GM21528 (cell line): ENCODE measurements at regions not wholly inside any gene's neighbourhood (a gene's known extent, or its start where the extent isn't known, plus 50 kb on each side); places are given as distances from the start of the nearest gene placed in this dataset.
"Not testable (repeated sequence)": the region's sequence is repeated elsewhere in the genome, so short reads cannot be mapped to it uniquely, and the experiment has no call there.

ENCODE experiments used
- ATAC-seq: cut with Tn5 transposase; IDR thresholded peaks from one replicate; pipeline ENCODE4 v1.9.1; 2021; ENCODE audit warnings: mild to moderate bottlenecking, moderate library complexity; ENCODE audit not compliant: unreplicated experiment, low FRiP score

DNA sequence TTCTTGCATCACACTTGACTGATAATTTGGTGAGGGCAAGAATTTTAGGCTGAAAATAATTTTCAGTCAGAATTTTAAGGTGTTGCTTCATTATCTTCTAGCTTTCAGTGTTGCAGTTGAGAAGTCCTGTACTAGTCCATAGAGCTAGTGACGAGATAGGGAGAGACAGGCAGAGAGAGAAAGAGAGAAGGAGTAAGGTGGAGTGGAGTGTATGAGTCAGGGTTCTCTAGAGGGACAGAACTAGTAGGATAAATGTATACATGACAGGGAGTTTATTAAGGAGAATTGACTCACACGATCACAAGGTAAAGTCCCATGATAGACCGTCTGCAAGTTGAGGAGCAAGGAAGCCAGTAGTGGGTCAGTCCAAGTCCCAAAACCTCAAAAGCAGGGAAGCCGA lies 127.2 kb downstream of the UTP18 start:
- no peak for ATAC-seq

DNA sequence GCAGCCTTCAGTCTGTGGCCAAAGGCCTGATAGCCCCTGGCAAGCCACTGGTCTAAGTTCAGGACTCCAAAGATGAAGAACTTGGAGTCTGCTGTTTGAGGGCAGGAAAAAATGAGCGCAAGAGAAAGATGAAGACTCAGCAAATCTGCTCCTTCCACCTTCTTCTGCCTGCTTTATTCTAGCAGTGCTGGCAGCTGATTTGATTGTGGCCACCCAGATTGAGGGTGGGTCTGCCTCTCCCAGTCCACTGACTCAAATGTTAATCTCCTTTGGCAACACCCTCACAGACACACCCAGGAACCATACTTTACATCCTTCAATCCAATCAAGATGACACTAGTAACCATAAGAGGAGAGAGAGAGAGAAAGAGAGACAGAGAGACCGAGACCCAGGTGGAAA lies 127.6 kb downstream of the UTP18 start:
- no peak for ATAC-seq

DNA sequence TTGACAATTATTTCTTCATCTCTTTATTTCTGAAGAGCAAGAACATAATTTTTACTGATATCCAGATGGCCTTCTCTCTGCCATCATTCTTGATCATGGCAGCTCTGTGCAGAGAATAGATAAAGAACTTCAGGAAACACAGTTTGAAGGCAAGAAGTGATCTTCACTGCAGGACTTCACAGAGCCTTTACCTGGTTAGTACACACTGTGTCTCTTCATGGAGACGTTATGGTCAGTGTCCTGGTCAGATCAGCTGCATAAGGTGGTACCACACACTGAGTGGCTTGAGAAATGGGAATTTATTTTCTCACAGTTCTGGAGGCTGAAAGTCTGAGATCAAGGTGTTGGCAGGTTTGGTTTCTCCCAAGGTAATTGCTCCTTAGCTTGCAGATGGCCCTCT lies 129.5 kb downstream of the UTP18 start:
- no peak for ATAC-seq

DNA sequence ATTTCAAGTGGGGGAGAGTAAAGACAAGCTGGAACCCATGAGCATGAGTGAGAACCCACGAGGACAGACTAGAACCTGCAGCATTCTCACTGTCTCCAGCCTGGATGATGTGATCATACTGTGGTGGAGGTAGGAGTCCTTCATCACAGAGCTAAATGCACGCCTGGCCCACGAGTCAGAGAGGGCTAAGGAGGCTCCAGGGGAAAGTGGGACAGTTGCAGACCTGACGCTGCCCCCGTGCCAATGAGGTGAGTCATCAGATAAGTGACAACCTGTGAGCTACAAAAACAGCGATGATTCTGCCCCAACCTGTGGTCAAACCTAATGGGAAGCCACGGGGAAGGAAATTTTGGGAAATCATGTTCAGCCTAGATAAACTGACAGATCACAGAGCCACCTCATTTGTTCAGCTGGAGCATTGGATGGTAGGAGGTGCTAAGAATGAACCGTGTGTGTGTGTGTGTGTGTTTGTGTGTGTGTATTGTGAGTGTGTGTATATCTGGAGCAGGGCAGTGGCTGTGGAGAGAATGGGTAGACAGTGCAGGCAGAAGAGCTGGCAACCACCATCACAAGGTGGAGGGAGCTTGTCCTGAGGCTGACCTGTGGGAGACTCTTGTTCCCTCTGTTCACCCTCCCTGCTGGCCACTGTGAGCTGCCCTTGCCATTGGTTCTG lies 131.8 kb downstream of the UTP18 start:
- ATAC-seq = no peak

DNA sequence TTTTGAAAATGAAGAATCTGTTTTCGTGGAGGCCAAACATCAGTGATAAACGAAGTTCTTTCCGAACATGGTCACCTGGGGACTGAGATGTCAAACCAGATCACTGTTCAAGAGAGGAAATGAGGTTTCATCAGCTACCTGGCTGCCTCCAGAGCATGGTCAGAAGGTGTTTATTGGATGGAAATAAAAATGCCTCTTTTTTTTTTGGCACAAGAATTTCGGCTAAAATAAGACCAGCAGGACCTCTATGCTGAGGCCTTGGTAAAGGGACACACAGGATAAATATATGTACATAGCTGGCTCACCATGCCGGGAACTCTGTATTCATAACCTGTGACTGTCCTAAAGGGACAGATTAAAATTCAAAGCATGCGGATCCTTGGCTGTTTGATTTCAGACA lies 135.3 kb downstream of the UTP18 start:
- no peak for ATAC-seq

GRCh38 chr17:51397361-51398127 lies 137.2 kb downstream of the UTP18 start:
- no peak for ATAC-seq

- ATAC-seq = no peak
These were observed 137.8 kb downstream of the UTP18 start for GRCh38 chr17:51398128-51398525.

DNA sequence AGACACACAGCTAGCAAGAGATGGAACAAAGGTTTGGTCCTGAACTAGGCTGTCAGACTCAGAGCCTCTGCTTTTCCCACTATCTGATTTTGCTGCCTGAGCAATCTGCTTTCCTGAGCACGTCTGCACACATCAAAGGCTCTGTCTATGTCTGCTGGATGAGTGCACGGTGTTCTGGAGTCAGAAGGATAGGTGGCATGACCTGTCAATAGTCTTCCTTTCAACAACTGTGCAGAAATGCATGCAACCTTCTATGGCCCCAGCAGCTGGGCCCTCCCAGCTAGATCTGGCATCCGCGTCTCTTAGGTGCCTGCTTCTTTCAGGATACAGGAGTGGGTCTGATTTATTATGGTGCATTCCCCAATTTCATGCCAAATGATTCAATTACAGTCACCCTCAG lies 138.3 kb downstream of the UTP18 start:
- no peak for ATAC-seq

DNA sequence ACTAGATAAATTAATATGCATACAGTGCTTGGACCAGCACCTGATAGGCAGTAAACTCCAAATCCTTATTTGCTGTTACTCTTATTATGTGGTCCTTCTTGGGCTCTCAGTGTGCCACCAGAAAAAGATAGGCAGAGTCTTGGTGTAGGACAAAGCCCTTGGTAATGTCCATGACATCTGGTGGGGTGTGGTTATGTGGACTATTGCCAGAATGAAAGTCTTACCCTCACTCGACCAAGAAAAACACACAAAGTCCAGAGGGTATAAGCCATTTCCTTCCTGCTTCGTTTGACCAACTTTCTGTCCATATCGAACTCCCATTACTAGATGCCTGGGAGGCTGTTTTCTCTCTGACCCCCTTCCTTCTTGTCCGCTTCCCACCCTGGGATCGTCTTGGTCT lies 140.9 kb downstream of the UTP18 start:
- no peak for ATAC-seq

GRCh38 chr17:51402899-51403298 lies 142.6 kb downstream of the UTP18 start:
- no peak for ATAC-seq

- no peak for ATAC-seq
These were observed 147.2 kb downstream of the UTP18 start for GRCh38 chr17:51407576-51407975.

DNA sequence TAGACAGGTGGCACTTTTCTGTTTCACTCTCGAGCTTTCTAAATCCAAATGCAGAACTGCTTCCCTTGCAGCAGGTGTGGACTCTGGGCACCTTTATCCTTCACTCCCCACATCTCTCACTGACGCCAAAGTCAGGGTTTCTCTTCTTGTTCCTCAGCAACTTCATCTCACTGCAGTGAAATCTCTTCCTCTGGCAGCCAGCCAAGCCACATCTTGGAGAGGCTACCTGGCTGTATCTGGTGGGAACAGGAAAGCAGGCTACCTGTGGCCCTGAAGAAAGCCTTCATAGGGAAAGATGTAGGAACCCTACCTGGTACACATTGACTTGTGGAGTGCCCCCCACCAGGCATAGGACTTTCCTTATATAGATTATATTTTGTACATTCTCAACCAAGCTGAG lies 159.1 kb downstream of the UTP18 start:
- ATAC-seq = no peak

GRCh38 chr17:51421525-51421924 lies 161.2 kb downstream of the UTP18 start:
- no peak for ATAC-seq

DNA sequence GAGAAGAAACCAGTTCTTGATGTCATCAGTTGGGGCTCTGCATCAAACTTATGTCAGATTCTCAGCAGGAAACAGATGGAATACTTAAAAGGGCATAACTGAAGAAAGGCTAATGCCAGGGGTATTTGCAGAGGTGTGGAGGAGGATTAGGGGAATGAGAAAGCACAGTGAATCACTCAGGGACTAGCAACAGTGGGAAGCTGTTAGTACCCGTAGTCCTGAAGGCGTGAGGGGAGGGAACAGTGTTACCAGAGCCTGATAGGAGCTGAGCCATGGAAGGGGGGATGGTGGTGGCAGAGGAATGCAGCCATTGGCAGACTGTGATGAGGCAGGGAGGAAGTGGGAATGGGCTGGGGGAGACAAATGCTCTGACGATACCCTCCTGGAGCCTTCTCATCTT lies 162.3 kb downstream of the UTP18 start:
- no peak for ATAC-seq

DNA sequence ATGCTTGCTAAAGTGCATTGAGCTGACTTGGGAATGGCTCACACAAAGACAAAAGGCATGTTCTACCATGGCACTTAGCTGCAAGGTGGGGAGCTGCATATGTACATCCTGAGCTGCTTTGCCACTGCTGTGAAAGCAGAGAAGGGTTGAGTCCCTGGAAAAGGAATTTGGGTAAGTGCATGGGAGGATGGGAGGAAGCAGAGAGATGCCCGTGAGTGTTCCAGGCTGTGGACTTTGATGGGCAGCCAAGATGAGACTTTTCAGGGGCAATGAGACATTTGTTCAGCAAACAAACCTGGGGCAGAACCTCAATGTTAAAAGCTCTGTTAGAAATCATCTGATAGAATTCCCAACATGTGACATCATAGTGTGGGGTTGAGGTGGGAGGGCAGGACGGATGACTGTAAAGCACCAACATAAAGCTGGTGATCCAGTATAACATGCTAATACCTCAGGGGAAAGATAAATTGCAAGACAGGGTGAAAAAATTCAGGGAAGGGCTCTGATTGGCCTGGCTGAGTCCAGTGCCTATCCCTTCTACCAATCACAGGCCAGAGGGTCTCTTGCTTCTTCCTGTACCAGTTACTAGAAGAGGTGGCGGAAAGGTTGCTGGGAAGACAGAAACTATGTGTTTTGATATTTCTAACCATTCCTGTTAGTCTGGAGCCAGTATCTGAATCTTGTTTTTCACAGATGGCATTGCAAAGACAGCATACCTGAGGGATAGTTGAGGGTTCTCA lies 163.2 kb downstream of the UTP18 start:
- ATAC-seq = no peak

DNA sequence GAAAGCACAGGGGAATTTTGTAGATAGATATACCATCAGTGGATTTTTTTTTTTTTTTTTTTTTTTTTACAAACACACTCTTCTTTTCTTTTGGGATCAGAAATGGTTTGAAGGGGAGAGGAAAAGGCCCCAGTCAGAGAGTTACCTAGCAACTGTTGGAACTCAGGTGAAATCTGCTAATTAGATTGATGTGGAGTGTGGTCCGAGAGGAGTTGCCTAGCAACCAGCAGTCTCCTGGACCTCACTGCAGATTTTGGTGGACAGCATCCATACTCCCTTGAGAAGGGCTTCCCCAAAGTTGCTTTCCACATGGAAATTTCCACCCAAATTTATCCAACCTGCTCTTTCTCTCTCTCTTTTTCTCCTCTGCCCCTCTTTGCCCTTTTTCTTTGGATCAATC lies 165.4 kb downstream of the UTP18 start:
- no peak for ATAC-seq

- ATAC-seq = no peak
These were observed 167.0 kb downstream of the UTP18 start for GRCh38 chr17:51427323-51427811.

GRCh38 chr17:51427856-51428255 lies 167.5 kb downstream of the UTP18 start:
- no peak for ATAC-seq

GRCh38 chr17:51428668-51429495 lies 168.5 kb downstream of the UTP18 start:
- ATAC-seq = no peak

GRCh38 chr17:51429938-51430337 lies 169.6 kb downstream of the UTP18 start:
- ATAC-seq = not testable (repeated sequence)

- no peak for ATAC-seq
These were observed 170.2 kb downstream of the UTP18 start for GRCh38 chr17:51430591-51430990.
